ENCODE measurements at regions not wholly inside any gene's neighbourhood (a gene's known extent, or its start where the extent isn't known, plus 50 kb on each side); places are given as distances from the start of the nearest gene placed in this dataset.
A peak's percentile ranks its signal among the peaks of the same experiment; 100 is the strongest.
"Not testable (repeated sequence)": the region's sequence is repeated elsewhere in the genome, so short reads cannot be mapped to it uniquely, and the experiment has no call there.

GRCh38 chr7:131057794-131058070 lies 269.9 kb upstream of the MKLN1 start:
- Histone ChIP-seq H3K27ac (peak overlapping the region; percentile 60 to 78 (median 71)), H3K36me3 (peaks cover 0 to 3% (median 1%) of the 10 kb centered on the region in 4 donors), H3K9me3 (no peaks in the 10 kb centered on the region), H3K27me3 (no peaks in the 10 kb centered on the region), H3K4me1 (peaks cover 59 to 64% (median 62%) of the 10 kb centered on the region in 4 donors), H3K4me3 (no peak overlapping the region)
- DNase-seq (peak in 1 of 2 donors; percentile 40), ATAC-seq (ENCODE audit: low FRiP score in 2 of 2) (peak; percentile 47 to 55)
- no peak for TF ChIP-seq CTCF (IDR thresholded peaks at IDR 0.05)
- TF ChIP-seq POLR2A (IDR thresholded peaks at IDR 0.05): no peak
- no peak for TF ChIP-seq EP300 (IDR thresholded peaks at IDR 0.05)
- TF ChIP-seq POLR2AphosphoS5 (IDR thresholded peaks at IDR 0.05): no peak
- 4 to 14% methylated on average over 2 of the region's 2 CpGs for WGBS, 2 donors

- ATAC-seq (ENCODE audit: low FRiP score in 2 of 2); H3K27me3 ChIP-seq; H3K9me3 ChIP-seq; H3K4me3 ChIP-seq; H3K36me3 ChIP-seq: not testable (repeated sequence)
- Histone ChIP-seq H3K27ac (peak overlapping the region in 3 of 4 donors; percentile 60 to 78 (median 71)), H3K4me1 (peaks cover 50 to 62% (median 56%) of the 10 kb centered on the region in 4 donors)
- WGBS, 2 donors: 93 to 95% methylated on average over 7 to 23 of the region's 36 CpGs
- DNase-seq: peak in 1 of 2 donors; percentile 81
Observed at GRCh38 chr7:131058561-131059288, 269.0 kb upstream of the MKLN1 start.

GRCh38 chr7:131059401-131059800 lies 268.3 kb upstream of the MKLN1 start:
- 82 to 89% methylated on average over 2 to 4 of the region's 4 CpGs for WGBS, 2 donors
- not testable (repeated sequence) for H3K4me3 ChIP-seq; H3K27me3 ChIP-seq; DNase-seq; ATAC-seq (ENCODE audit: low FRiP score in 2 of 2); H3K27ac ChIP-seq; H3K36me3 ChIP-seq; H3K9me3 ChIP-seq
- H3K4me1 ChIP-seq: peaks cover 47 to 58% (median 50%) of the 10 kb centered on the region in 4 donors

- DNase-seq (no peak), ATAC-seq (ENCODE audit: low FRiP score in 2 of 2) (no peak)
- TF ChIP-seq POLR2A (IDR thresholded peaks at IDR 0.05): no peak
- no peak for TF ChIP-seq EP300 (IDR thresholded peaks at IDR 0.05)
- Histone ChIP-seq H3K27me3 (no peaks in the 10 kb centered on the region), H3K27ac (no peak overlapping the region), H3K9me3 (no peaks in the 10 kb centered on the region), H3K4me3 (no peak overlapping the region), H3K36me3 (peaks cover 0 to 4% (median 0%) of the 10 kb centered on the region in 4 donors), H3K4me1 (peaks cover 33 to 44% (median 36%) of the 10 kb centered on the region in 4 donors)
- 68 to 70% methylated on average over 4 to 5 of the region's 5 CpGs for WGBS, 2 donors
Observed at GRCh38 chr7:131061158-131061557, 266.5 kb upstream of the MKLN1 start.

- H3K4me1 ChIP-seq: peaks cover 30 to 38% (median 33%) of the 10 kb centered on the region in 4 donors
Observed at GRCh38 chr7:131061818-131062217, 265.9 kb upstream of the MKLN1 start.

GRCh38 chr7:131066635-131067034 lies 261.0 kb upstream of the MKLN1 start:
- H3K27ac ChIP-seq: peak overlapping the region in 1 of 4 donors; percentile 39
- peaks cover 0 to 4% (median 1%) of the 10 kb centered on the region in 4 donors for H3K36me3 ChIP-seq
- ATAC-seq (ENCODE audit: low FRiP score in 2 of 2): no peak
- TF ChIP-seq POLR2AphosphoS5 (IDR thresholded peaks at IDR 0.05) (no peak), EP300 (IDR thresholded peaks at IDR 0.05) (no peak), CTCF (IDR thresholded peaks at IDR 0.05) (no peak), POLR2A (IDR thresholded peaks at IDR 0.05) (no peak)
- no peak overlapping the region for H3K4me3 ChIP-seq
- H3K9me3 ChIP-seq: no peaks in the 10 kb centered on the region
- no peaks in the 10 kb centered on the region for H3K27me3 ChIP-seq
- DNase-seq: no peak
- peaks cover 40 to 47% (median 45%) of the 10 kb centered on the region in 4 donors for H3K4me1 ChIP-seq

More at GRCh38 chr7:131061818-131062217, 265.9 kb upstream of the MKLN1 start:
- ATAC-seq (ENCODE audit: low FRiP score in 2 of 2) (peak in 1 of 2 donors; percentile 62), DNase-seq (no peak)
- peaks cover 0 to 4% (median 0%) of the 10 kb centered on the region in 4 donors for H3K36me3 ChIP-seq
- no peak overlapping the region for H3K4me3 ChIP-seq
- H3K27me3 ChIP-seq: no peaks in the 10 kb centered on the region
- TF ChIP-seq POLR2A (IDR thresholded peaks at IDR 0.05): no peak
- TF ChIP-seq CTCF (IDR thresholded peaks at IDR 0.05): no peak
- TF ChIP-seq EP300 (IDR thresholded peaks at IDR 0.05): no peak
- no peak for TF ChIP-seq POLR2AphosphoS5 (IDR thresholded peaks at IDR 0.05)
- H3K9me3 ChIP-seq: no peaks in the 10 kb centered on the region
- no peak overlapping the region for H3K27ac ChIP-seq
- WGBS, 2 donors: 75% methylated on average over 4 of the region's 4 CpGs

Measured in upper lobe of left lung (tissue), 6 donors.